Neural progenitor cell (in vitro differentiated cells): ENCODE measurements at regions not wholly inside any gene's neighbourhood (a gene's known extent, or its start where the extent isn't known, plus 50 kb on each side); places are given as distances from the start of the nearest gene placed in this dataset.

Source experiments
- EZH2 ChIP-seq: fragments of 200-600 bp; sonication (generic); IDR thresholded peaks from 2 replicates; pipeline ENCODE4 v1.6.1; 2017; ENCODE audit warnings: antibody characterized with exemption, mild to moderate bottlenecking, moderate library complexity
- EZH2phosphoT487 ChIP-seq: fragments of 200-600 bp; sonication (generic); IDR thresholded peaks from 2 replicates; pipeline ENCODE4 v1.6.1; 2017; ENCODE audit warnings: antibody characterized with exemption
- TF ChIP-seq, protein P1 (sequence below): fragments of 200-600 bp; sonication (generic); IDR thresholded peaks from 2 replicates; pipeline ENCODE4 v1.5.1; 2017; ENCODE audit warnings: antibody characterized with exemption, mild to moderate bottlenecking

DNA sequence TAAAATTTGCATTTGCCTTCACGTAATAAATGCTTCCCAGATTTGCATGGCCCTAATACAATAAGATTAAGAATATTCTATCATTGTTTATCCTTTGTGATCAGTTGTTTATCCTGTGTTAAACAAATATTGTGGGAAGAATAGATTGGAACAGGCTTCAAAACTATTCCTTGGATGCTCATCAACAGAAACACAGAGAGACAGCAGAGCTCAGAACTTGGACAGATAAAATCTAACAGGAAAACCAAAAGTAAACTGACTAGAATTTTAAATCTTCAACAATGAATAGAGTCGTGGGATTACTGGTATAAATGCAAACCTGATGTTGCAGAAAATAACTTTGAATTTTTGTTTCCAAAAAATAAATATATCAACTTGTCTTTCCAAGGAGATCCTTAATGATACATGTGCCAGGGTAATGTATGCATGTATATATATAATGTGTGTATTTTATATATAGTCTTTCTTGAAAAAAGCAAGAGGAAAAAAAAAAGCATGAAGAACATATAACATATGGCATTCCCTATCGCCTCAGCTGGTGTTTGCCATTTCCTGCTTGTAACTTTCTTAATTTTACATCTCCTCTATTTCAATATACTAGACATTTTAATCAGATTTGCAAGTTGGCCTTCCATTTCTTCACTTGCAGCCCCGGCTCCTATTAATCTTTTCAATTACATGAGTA is 59.9 kb upstream of the TANK start:
- TF ChIP-seq EZH2: no peak
- TF ChIP-seq, protein P1, sequence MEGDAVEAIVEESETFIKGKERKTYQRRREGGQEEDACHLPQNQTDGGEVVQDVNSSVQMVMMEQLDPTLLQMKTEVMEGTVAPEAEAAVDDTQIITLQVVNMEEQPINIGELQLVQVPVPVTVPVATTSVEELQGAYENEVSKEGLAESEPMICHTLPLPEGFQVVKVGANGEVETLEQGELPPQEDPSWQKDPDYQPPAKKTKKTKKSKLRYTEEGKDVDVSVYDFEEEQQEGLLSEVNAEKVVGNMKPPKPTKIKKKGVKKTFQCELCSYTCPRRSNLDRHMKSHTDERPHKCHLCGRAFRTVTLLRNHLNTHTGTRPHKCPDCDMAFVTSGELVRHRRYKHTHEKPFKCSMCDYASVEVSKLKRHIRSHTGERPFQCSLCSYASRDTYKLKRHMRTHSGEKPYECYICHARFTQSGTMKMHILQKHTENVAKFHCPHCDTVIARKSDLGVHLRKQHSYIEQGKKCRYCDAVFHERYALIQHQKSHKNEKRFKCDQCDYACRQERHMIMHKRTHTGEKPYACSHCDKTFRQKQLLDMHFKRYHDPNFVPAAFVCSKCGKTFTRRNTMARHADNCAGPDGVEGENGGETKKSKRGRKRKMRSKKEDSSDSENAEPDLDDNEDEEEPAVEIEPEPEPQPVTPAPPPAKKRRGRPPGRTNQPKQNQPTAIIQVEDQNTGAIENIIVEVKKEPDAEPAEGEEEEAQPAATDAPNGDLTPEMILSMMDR: no peak
- no peak for TF ChIP-seq EZH2phosphoT487
